ENCODE measurements at regions not wholly inside any gene's neighbourhood (a gene's known extent, or its start where the extent isn't known, plus 50 kb on each side); places are given as distances from the start of the nearest gene placed in this dataset.

- no peak for DNase-seq (ENCODE audit: low spot score)
Observed at GRCh38 chr5:122721127-122721526, 53.8 kb upstream of the SNX2 start.

GRCh38 chr5:122722341-122722740 is 52.5 kb upstream of the SNX2 start:
- no peak for DNase-seq (ENCODE audit: low spot score)

- DNase-seq (ENCODE audit: low spot score) = no peak
Observed at GRCh38 chr5:122723606-122724352, 51.1 kb upstream of the SNX2 start.
